SH-SY5Y (cell line): ENCODE measurements at regions not wholly inside any gene's neighbourhood (a gene's known extent, or its start where the extent isn't known, plus 50 kb on each side); places are given as distances from the start of the nearest gene placed in this dataset.

Experiments
- GATA2 ChIP-seq: IDR thresholded peaks from 2 replicates; pipeline ENCODE4 v1.6.1; 2011; ENCODE audit warnings: mild to moderate bottlenecking, low read depth, low read length
- GATA3 ChIP-seq: IDR thresholded peaks from 2 replicates; pipeline ENCODE4 v1.6.1; 2011; ENCODE audit warnings: low read depth, mild to moderate bottlenecking, low read length, moderate library complexity

GRCh38 chr4:26060286-26060685, 146.3 kb downstream of the SMIM20 start:
- no peak for TF ChIP-seq GATA3
- TF ChIP-seq GATA2: no peak
